HG02852 (cell line): ENCODE measurements at regions not wholly inside any gene's neighbourhood (a gene's known extent, or its start where the extent isn't known, plus 50 kb on each side); places are given as distances from the start of the nearest gene placed in this dataset.

Source experiments
- ATAC-seq: cut with Tn5 transposase; IDR thresholded peaks from one replicate; pipeline ENCODE4 v1.9.1; 2021; ENCODE audit warnings: mild to moderate bottlenecking, moderate library complexity; ENCODE audit not compliant: unreplicated experiment

- no peak for ATAC-seq
Measured at GRCh38 chr15:47945872-47946650, 174.7 kb upstream of the SLC24A5 start.

- ATAC-seq = no peak
Measured at GRCh38 chr15:47949815-47950214, 171.0 kb upstream of the SLC24A5 start.

GRCh38 chr15:47950447-47950846 lies 170.3 kb upstream of the SLC24A5 start:
- ATAC-seq = no peak

GRCh38 chr15:47951781-47952180 lies 169.0 kb upstream of the SLC24A5 start:
- no peak for ATAC-seq

GRCh38 chr15:47954196-47954595 lies 166.6 kb upstream of the SLC24A5 start:
- ATAC-seq = no peak

GRCh38 chr15:47955021-47955420 lies 165.8 kb upstream of the SLC24A5 start:
- no peak for ATAC-seq

- no peak for ATAC-seq
Measured at GRCh38 chr15:47959617-47960413, 161.0 kb upstream of the SLC24A5 start.

- ATAC-seq = peak; percentile 91
Measured at GRCh38 chr15:47961401-47962090, 159.2 kb upstream of the SLC24A5 start.

- ATAC-seq = no peak
Measured at GRCh38 chr15:47963265-47963664, 157.5 kb upstream of the SLC24A5 start.

- ATAC-seq = no peak
Measured at GRCh38 chr15:47964229-47964628, 156.6 kb upstream of the SLC24A5 start.

GRCh38 chr15:47965297-47965696 lies 155.5 kb upstream of the SLC24A5 start:
- no peak for ATAC-seq

- no peak for ATAC-seq
Measured at GRCh38 chr15:47968593-47968992, 152.2 kb upstream of the SLC24A5 start.

GRCh38 chr15:47971637-47972036 lies 149.2 kb upstream of the SLC24A5 start:
- ATAC-seq = no peak

- no peak for ATAC-seq
Measured at GRCh38 chr15:47972738-47973137, 148.1 kb upstream of the SLC24A5 start.

- ATAC-seq = no peak
Measured at GRCh38 chr15:47974724-47975123, 146.1 kb upstream of the SLC24A5 start.

- no peak for ATAC-seq
Measured at GRCh38 chr15:47975427-47975826, 145.4 kb upstream of the SLC24A5 start.

- no peak for ATAC-seq
Measured at GRCh38 chr15:47983533-47983932, 137.3 kb upstream of the SLC24A5 start.

GRCh38 chr15:47985568-47985967 lies 135.2 kb upstream of the SLC24A5 start:
- ATAC-seq = no peak

GRCh38 chr15:47987461-47987860 lies 133.3 kb upstream of the SLC24A5 start:
- peak; percentile 9 for ATAC-seq

GRCh38 chr15:47987908-47988532 lies 132.8 kb upstream of the SLC24A5 start:
- peak; percentile 94 for ATAC-seq

GRCh38 chr15:47988564-47988963 lies 132.2 kb upstream of the SLC24A5 start:
- ATAC-seq = no peak
